GM23338 (cell line): ENCODE measurements at regions not wholly inside any gene's neighbourhood (a gene's known extent, or its start where the extent isn't known, plus 50 kb on each side); places are given as distances from the start of the nearest gene placed in this dataset.

ENCODE experiments used
- ATAC-seq: fragments of 200-7000 bp; cut with Tn5 transposase; 3 replicates; pipeline ENCODE4 v1.9.1; 2020
- DNase-seq: peaks from one replicate; pipeline ENCODE4 v3.0.0-alpha.2; 2015; ENCODE audit warnings: low spot score
- H2AFZ ChIP-seq: fragments of 200-600 bp; sonication (generic); 2 replicates; pipeline ENCODE4 v1.8.0; 2016; ENCODE audit warnings: antibody characterized with exemption, mild to moderate bottlenecking, moderate library complexity
- H3F3A ChIP-seq: fragments of 200-600 bp; sonication (generic); replicated peaks from 2 replicates; pipeline ENCODE4 v1.8.0; 2017; ENCODE audit warnings: antibody characterized with exemption, mixed run types, low read depth
- H3K27ac ChIP-seq: fragments of 200-600 bp; sonication (generic); 2 replicates; pipeline ENCODE4 v1.6.1; 2016; ENCODE audit warnings: low read depth
- H3K27me3 ChIP-seq: fragments of 200-600 bp; sonication (generic); 2 replicates; pipeline ENCODE4 v1.8.0; 2016; ENCODE audit warnings: mild to moderate bottlenecking, mixed run types, moderate library complexity; ENCODE audit not compliant: insufficient read depth
- H3K36me3 ChIP-seq: fragments of 200-600 bp; sonication (generic); 2 replicates; pipeline ENCODE4 v1.8.0; 2016; ENCODE audit warnings: mild to moderate bottlenecking; ENCODE audit not compliant: insufficient read depth
- H3K4me1 ChIP-seq: fragments of 200-600 bp; sonication (generic); 2 replicates; pipeline ENCODE4 v1.8.0; 2016; ENCODE audit warnings: mild to moderate bottlenecking, moderate library complexity; ENCODE audit not compliant: insufficient read depth
- H3K4me2 ChIP-seq: fragments of 200-600 bp; sonication (generic); 2 replicates; pipeline ENCODE4 v1.7.1; 2017; ENCODE audit warnings: mixed run types
- H3K4me3 ChIP-seq: fragments of 200-600 bp; sonication (generic); 2 replicates; pipeline ENCODE4 v1.6.1; 2016; ENCODE audit warnings: mixed run types
- H3K79me2 ChIP-seq: fragments of 200-600 bp; sonication (generic); replicated peaks from 2 replicates; pipeline ENCODE4 v1.8.0; 2017; ENCODE audit warnings: mild to moderate bottlenecking; ENCODE audit not compliant: insufficient read depth
- H3K9me2 ChIP-seq: fragments of 200-600 bp; sonication (generic); 2 replicates; pipeline ENCODE4 v1.8.0; 2017; ENCODE audit not compliant: insufficient read depth
- H4K20me1 ChIP-seq: fragments of 200-600 bp; sonication (generic); replicated peaks from 2 replicates; pipeline ENCODE4 v1.8.0; 2017; ENCODE audit warnings: mild to moderate bottlenecking; ENCODE audit not compliant: insufficient read depth
- H3K27ac Mint-ChIP-seq: 2 replicates; pipeline ENCODE4 v1.8.0; 2020; ENCODE audit warnings: inconsistent platforms, mild to moderate bottlenecking, moderate library complexity, mixed read lengths
- H3K27me3 Mint-ChIP-seq: 3 replicates; pipeline ENCODE4 v1.8.0; 2022; ENCODE audit warnings: low read depth, mild to moderate bottlenecking, moderate library complexity, mixed read lengths, inconsistent platforms; ENCODE audit not compliant: insufficient read depth, poor library complexity
- H3K36me3 Mint-ChIP-seq: 3 replicates; pipeline ENCODE4 v1.8.0; 2021; ENCODE audit warnings: low read depth, mild to moderate bottlenecking, inconsistent platforms, moderate library complexity, mixed read lengths
- H3K4me1 Mint-ChIP-seq: 3 replicates; pipeline ENCODE4 v1.8.0; 2020; ENCODE audit warnings: mild to moderate bottlenecking, inconsistent platforms, mixed read lengths
- H3K4me3 Mint-ChIP-seq: 3 replicates; pipeline ENCODE4 v1.8.0; 2021; ENCODE audit warnings: moderate library complexity, mild to moderate bottlenecking, inconsistent platforms, mixed read lengths
- H3K9me3 Mint-ChIP-seq: 3 replicates; pipeline ENCODE4 v1.8.0; 2020; ENCODE audit warnings: moderate library complexity, mild to moderate bottlenecking, inconsistent platforms, mixed read lengths
- CTCF ChIP-seq, 2 experiments: fragments of 200-600 bp in 1 of 2; sonication (generic) in 1 of 2; conservative IDR thresholded peaks; 2 replicates each; pipeline versions ENCODE4 v1.5.1 to v1.6.1; 2016 to 2017; ENCODE audit warnings: antibody characterized with exemption in 2 of 2, low read depth in 2 of 2, mild to moderate bottlenecking in 2 of 2, moderate library complexity in 1 of 2
- ETS1 ChIP-seq: IDR thresholded peaks from 2 replicates; pipeline ENCODE4 v1.6.1; 2016; ENCODE audit warnings: antibody characterized with exemption
- EZH2 ChIP-seq: fragments of 200-600 bp; sonication (generic); IDR thresholded peaks from one replicate; pipeline ENCODE4 v1.8.0; 2017; ENCODE audit warnings: antibody characterized with exemption, mild to moderate bottlenecking, low read depth; ENCODE audit not compliant: unreplicated experiment
- NANOG ChIP-seq: IDR thresholded peaks from 2 replicates; pipeline ENCODE4 v1.6.1; 2016; ENCODE audit warnings: antibody characterized with exemption, borderline replicate concordance
- REST ChIP-seq: IDR thresholded peaks from one replicate; pipeline ENCODE4 v1.6.1; 2018; ENCODE audit warnings: antibody characterized with exemption; ENCODE audit not compliant: unreplicated experiment
- ZNF114 ChIP-seq: fragments of 250-450 bp; sonication (Bioruptor Pico); IDR thresholded peaks from 2 replicates; pipeline ENCODE4 v1.5.0; 2020; ENCODE audit warnings: mild to moderate bottlenecking, moderate library complexity
- ZNF331 ChIP-seq: fragments of 250-450 bp; sonication (Bioruptor Pico); IDR thresholded peaks from 2 replicates; pipeline ENCODE4 v1.5.0; 2020; ENCODE audit warnings: low read depth, mild to moderate bottlenecking, moderate library complexity
- ZNF462 ChIP-seq: fragments of 250-450 bp; sonication (Bioruptor Pico); IDR thresholded peaks from 2 replicates; pipeline ENCODE4 v1.5.0; 2020; ENCODE audit warnings: mild to moderate bottlenecking, moderate library complexity

- no peaks in the 10 kb centered on the region for H3K36me3 Mint-ChIP-seq
- H3K4me2 ChIP-seq = no peak overlapping the region
- no peaks in the 10 kb centered on the region for H3K27me3 Mint-ChIP-seq
- no peak for DNase-seq
- no peaks in the 10 kb centered on the region for H3K36me3 ChIP-seq
- ATAC-seq = no peak
- TF ChIP-seq CTCF (conservative IDR thresholded peaks at IDR 0.05; ENCODE audit: low read depth in 2 of 2) (no peak), NANOG (no peak), EZH2 (no peak), ETS1 (no peak), ZNF114 (CRISPR knock-in tag) (no peak), ZNF331 (CRISPR knock-in tag) (no peak), REST (no peak), ZNF462 (no peak)
- H4K20me1 ChIP-seq = no peaks in the 10 kb centered on the region; the same call in 1 of the 2 replicates
- peaks cover 19% of the 10 kb centered on the region for H3K4me1 ChIP-seq
- no peaks in the 10 kb centered on the region for H3K9me3 Mint-ChIP-seq
- H3K9me2 ChIP-seq = no peaks in the 10 kb centered on the region
- H3K27ac ChIP-seq = no peak overlapping the region
- H3F3A ChIP-seq = no peaks in the 10 kb centered on the region
- no peaks in the 10 kb centered on the region for H3K27me3 ChIP-seq
- H3K79me2 ChIP-seq = no peaks in the 10 kb centered on the region; the same call in 1 of the 2 replicates
- no peak overlapping the region for H2AFZ ChIP-seq
- H3K4me3 ChIP-seq = no peak overlapping the region
- H3K27ac Mint-ChIP-seq = no peak overlapping the region
- peaks cover 19% of the 10 kb centered on the region for H3K4me1 Mint-ChIP-seq
- H3K4me3 Mint-ChIP-seq = no peak overlapping the region
Measured at GRCh38 chr21:31398574-31398973, 54.5 kb upstream of the TIAM1 start.
